Ammon's horn (tissue), 1 donor: ENCODE measurements at regions not wholly inside any gene's neighbourhood (a gene's known extent, or its start where the extent isn't known, plus 50 kb on each side); places are given as distances from the start of the nearest gene placed in this dataset.

ENCODE experiments used
- DNase-seq: peaks from one replicate; pipeline ENCODE4 v3.0.0-alpha.2; 2016; ENCODE audit warnings: low spot score

GRCh38 chr10:123494301-123494808 lies 171.8 kb upstream of the GPR26 start:
- no peak for DNase-seq

- DNase-seq, result no peak
Measured at GRCh38 chr10:123496375-123496774, 169.8 kb upstream of the GPR26 start.

- no peak for DNase-seq
Measured at GRCh38 chr10:123496996-123497660, 169.0 kb upstream of the GPR26 start.

GRCh38 chr10:123500110-123500509 lies 166.0 kb upstream of the GPR26 start:
- DNase-seq, result no peak

- DNase-seq, result no peak
Measured at GRCh38 chr10:123501148-123501547, 165.0 kb upstream of the GPR26 start.

- no peak for DNase-seq
Measured at GRCh38 chr10:123502983-123503382, 163.2 kb upstream of the GPR26 start.

GRCh38 chr10:123506455-123506854 lies 159.7 kb upstream of the GPR26 start:
- DNase-seq, result no peak

GRCh38 chr10:123507298-123507697 lies 158.9 kb upstream of the GPR26 start:
- DNase-seq, result no peak

- DNase-seq, result no peak
Measured at GRCh38 chr10:123509338-123509737, 156.8 kb upstream of the GPR26 start.

GRCh38 chr10:123512901-123513775 lies 153.0 kb upstream of the GPR26 start:
- DNase-seq, result no peak

- no peak for DNase-seq
Measured at GRCh38 chr10:123513870-123514269, 152.3 kb upstream of the GPR26 start.

GRCh38 chr10:123514996-123515395 lies 151.2 kb upstream of the GPR26 start:
- DNase-seq, result no peak

- no peak for DNase-seq
Measured at GRCh38 chr10:123515661-123516060, 150.5 kb upstream of the GPR26 start.

- DNase-seq, result no peak
Measured at GRCh38 chr10:123516291-123516690, 149.9 kb upstream of the GPR26 start.

GRCh38 chr10:123517426-123517825 lies 148.7 kb upstream of the GPR26 start:
- no peak for DNase-seq

- no peak for DNase-seq
Measured at GRCh38 chr10:123517901-123518300, 148.3 kb upstream of the GPR26 start.

- no peak for DNase-seq
Measured at GRCh38 chr10:123518765-123519164, 147.4 kb upstream of the GPR26 start.

GRCh38 chr10:123519861-123520260 lies 146.3 kb upstream of the GPR26 start:
- DNase-seq, result no peak

GRCh38 chr10:123521076-123521475 lies 145.1 kb upstream of the GPR26 start:
- no peak for DNase-seq

- no peak for DNase-seq
Measured at GRCh38 chr10:123521556-123521955, 144.6 kb upstream of the GPR26 start.

- DNase-seq, result no peak
Measured at GRCh38 chr10:123522702-123523312, 143.3 kb upstream of the GPR26 start.

GRCh38 chr10:123523833-123524232 lies 142.3 kb upstream of the GPR26 start:
- no peak for DNase-seq
